ENCODE measurements at regions not wholly inside any gene's neighbourhood (a gene's known extent, or its start where the extent isn't known, plus 50 kb on each side); places are given as distances from the start of the nearest gene placed in this dataset.

DNA sequence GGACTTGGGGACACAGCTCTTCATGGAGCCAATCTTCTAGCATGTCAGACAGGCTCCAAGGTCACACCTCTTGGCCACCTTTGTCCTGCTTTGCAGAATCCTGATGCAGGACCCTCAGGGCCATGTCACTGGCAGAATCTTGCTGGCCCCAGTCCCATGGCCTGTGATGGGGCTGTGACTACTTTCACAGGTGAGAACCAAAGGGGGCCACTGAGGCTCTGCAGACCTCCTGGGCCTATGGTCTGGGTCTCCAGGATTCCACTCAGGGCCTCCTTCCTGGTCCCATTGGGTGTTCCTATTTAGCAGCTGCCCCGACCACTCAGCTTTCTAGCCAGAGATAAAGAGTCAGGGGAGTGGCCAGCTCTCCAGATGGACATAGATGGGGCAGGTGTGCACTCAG is 238.7 kb downstream of the MATN1 start:
- no peak overlapping the region for H3K9ac ChIP-seq (ENCODE audit: control insufficient read depth, insufficient read depth, low read length)
- no peaks in the 10 kb centered on the region for H3K79me2 ChIP-seq (ENCODE audit: control insufficient read depth, insufficient read depth, low read length)
- no peaks in the 10 kb centered on the region for H3K4me1 ChIP-seq (ENCODE audit: control insufficient read depth, insufficient read depth, low read length)
- no peaks in the 10 kb centered on the region; a peak in 2 of 4 replicates for H3K27me3 ChIP-seq (replicated peaks in 1 of 2; ENCODE audit: control insufficient read depth in 2 of 2, insufficient read depth in 2 of 2, low read length in 1 of 2)
- POLR2A ChIA-PET, result no interaction called here
- SMC1A ChIA-PET (ENCODE audit: uncharacterized antibody, unreplicated experiment), result no interaction called here
- no peak overlapping the region for H3K27ac ChIP-seq (ENCODE audit: control insufficient read depth, insufficient read depth)
- no peak overlapping the region for H2AFZ ChIP-seq (ENCODE audit: control insufficient read depth, low read depth, low read length)
- DNase-seq (ENCODE audit: low read depth, low spot score) (no peak), FAIRE-seq (no peak), ATAC-seq (no peak)
- H3K4me2 ChIP-seq (ENCODE audit: control insufficient read depth, insufficient read depth), result no peak overlapping the region
- no peaks in the 10 kb centered on the region for H4K20me1 ChIP-seq (ENCODE audit: control insufficient read depth, insufficient read depth)
- RAD21 ChIA-PET (ENCODE audit: unreplicated experiment), result interaction anchor here (0.9 kb wide), 1 partner anchor 295 kb away, joined by 4 read pairs; no protein-coding TSS in a partner anchor
- no peaks in the 10 kb centered on the region; the same call in 2 of the 3 replicates for H3K9me3 ChIP-seq (replicated peaks; ENCODE audit: control insufficient read depth, insufficient read depth, low read length)
- H3K36me3 ChIP-seq (ENCODE audit: control insufficient read depth in 2 of 2, insufficient read depth in 2 of 2, low read length in 1 of 2), result no peaks in the 10 kb centered on the region
- BruUV-seq (replicated peaks), result no TSS peak
- in situ Hi-C loops (cut with MboI) (no loop called here), intact Hi-C loops (cut with micrococcal nuclease; ENCODE audit: unreplicated experiment) (no loop called here)
- WGBS (ENCODE audit: insufficient coverage, insufficient replicate concordance, low lambda C conversion rate, missing lambda C conversion rate), result 0% methylated on average over 1 of the region's 1 CpG
- H3K4me3 ChIP-seq, result no peak overlapping the region
- CTCF ChIA-PET, result no interaction called here
- TF ChIP-seq RAD51 (IDR thresholded peaks at IDR 0.05) (no peak), ZNF24 (IDR thresholded peaks at IDR 0.05) (no peak), PAX5 (IDR thresholded peaks at IDR 0.05; ENCODE audit: borderline replicate concordance, low read depth, low read length) (no peak), NFYB (IDR thresholded peaks at IDR 0.05; ENCODE audit: insufficient read depth, low read depth, low read length) (no peak), RFX5 (IDR thresholded peaks at IDR 0.05; ENCODE audit: low read depth, low read length) (no peak), NFXL1 (IDR thresholded peaks at IDR 0.05; ENCODE audit: borderline replicate concordance) (no peak), TARDBP (IDR thresholded peaks at IDR 0.05; ENCODE audit: borderline replicate concordance) (no peak), STAT3 (IDR thresholded peaks at IDR 0.05; ENCODE audit: low read depth, low read length) (no peak), RAD21 (IDR thresholded peaks at IDR 0.05; ENCODE audit: insufficient read depth, low read depth, low read length) (no peak), NR2F1 (conservative IDR thresholded peaks at IDR 0.05) (no peak)
- TF ChIP-seq, protein P1, sequence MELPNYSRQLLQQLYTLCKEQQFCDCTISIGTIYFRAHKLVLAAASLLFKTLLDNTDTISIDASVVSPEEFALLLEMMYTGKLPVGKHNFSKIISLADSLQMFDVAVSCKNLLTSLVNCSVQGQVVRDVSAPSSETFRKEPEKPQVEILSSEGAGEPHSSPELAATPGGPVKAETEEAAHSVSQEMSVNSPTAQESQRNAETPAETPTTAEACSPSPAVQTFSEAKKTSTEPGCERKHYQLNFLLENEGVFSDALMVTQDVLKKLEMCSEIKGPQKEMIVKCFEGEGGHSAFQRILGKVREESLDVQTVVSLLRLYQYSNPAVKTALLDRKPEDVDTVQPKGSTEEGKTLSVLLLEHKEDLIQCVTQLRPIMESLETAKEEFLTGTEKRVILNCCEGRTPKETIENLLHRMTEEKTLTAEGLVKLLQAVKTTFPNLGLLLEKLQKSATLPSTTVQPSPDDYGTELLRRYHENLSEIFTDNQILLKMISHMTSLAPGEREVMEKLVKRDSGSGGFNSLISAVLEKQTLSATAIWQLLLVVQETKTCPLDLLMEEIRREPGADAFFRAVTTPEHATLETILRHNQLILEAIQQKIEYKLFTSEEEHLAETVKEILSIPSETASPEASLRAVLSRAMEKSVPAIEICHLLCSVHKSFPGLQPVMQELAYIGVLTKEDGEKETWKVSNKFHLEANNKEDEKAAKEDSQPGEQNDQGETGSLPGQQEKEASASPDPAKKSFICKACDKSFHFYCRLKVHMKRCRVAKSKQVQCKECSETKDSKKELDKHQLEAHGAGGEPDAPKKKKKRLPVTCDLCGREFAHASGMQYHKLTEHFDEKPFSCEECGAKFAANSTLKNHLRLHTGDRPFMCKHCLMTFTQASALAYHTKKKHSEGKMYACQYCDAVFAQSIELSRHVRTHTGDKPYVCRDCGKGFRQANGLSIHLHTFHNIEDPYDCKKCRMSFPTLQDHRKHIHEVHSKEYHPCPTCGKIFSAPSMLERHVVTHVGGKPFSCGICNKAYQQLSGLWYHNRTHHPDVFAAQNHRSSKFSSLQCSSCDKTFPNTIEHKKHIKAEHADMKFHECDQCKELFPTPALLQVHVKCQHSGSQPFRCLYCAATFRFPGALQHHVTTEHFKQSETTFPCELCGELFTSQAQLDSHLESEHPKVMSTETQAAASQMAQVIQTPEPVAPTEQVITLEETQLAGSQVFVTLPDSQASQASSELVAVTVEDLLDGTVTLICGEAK (IDR thresholded peaks at IDR 0.05; ENCODE audit: borderline replicate concordance), result no peak
- TF ChIP-seq, protein P2, sequence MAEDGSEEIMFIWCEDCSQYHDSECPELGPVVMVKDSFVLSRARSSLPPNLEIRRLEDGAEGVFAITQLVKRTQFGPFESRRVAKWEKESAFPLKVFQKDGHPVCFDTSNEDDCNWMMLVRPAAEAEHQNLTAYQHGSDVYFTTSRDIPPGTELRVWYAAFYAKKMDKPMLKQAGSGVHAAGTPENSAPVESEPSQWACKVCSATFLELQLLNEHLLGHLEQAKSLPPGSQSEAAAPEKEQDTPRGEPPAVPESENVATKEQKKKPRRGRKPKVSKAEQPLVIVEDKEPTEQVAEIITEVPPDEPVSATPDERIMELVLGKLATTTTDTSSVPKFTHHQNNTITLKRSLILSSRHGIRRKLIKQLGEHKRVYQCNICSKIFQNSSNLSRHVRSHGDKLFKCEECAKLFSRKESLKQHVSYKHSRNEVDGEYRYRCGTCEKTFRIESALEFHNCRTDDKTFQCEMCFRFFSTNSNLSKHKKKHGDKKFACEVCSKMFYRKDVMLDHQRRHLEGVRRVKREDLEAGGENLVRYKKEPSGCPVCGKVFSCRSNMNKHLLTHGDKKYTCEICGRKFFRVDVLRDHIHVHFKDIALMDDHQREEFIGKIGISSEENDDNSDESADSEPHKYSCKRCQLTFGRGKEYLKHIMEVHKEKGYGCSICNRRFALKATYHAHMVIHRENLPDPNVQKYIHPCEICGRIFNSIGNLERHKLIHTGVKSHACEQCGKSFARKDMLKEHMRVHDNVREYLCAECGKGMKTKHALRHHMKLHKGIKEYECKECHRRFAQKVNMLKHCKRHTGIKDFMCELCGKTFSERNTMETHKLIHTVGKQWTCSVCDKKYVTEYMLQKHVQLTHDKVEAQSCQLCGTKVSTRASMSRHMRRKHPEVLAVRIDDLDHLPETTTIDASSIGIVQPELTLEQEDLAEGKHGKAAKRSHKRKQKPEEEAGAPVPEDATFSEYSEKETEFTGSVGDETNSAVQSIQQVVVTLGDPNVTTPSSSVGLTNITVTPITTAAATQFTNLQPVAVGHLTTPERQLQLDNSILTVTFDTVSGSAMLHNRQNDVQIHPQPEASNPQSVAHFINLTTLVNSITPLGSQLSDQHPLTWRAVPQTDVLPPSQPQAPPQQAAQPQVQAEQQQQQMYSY (CRISPR knock-in tag; IDR thresholded peaks at IDR 0.05), result no peak
- TF ChIP-seq, protein P3, sequence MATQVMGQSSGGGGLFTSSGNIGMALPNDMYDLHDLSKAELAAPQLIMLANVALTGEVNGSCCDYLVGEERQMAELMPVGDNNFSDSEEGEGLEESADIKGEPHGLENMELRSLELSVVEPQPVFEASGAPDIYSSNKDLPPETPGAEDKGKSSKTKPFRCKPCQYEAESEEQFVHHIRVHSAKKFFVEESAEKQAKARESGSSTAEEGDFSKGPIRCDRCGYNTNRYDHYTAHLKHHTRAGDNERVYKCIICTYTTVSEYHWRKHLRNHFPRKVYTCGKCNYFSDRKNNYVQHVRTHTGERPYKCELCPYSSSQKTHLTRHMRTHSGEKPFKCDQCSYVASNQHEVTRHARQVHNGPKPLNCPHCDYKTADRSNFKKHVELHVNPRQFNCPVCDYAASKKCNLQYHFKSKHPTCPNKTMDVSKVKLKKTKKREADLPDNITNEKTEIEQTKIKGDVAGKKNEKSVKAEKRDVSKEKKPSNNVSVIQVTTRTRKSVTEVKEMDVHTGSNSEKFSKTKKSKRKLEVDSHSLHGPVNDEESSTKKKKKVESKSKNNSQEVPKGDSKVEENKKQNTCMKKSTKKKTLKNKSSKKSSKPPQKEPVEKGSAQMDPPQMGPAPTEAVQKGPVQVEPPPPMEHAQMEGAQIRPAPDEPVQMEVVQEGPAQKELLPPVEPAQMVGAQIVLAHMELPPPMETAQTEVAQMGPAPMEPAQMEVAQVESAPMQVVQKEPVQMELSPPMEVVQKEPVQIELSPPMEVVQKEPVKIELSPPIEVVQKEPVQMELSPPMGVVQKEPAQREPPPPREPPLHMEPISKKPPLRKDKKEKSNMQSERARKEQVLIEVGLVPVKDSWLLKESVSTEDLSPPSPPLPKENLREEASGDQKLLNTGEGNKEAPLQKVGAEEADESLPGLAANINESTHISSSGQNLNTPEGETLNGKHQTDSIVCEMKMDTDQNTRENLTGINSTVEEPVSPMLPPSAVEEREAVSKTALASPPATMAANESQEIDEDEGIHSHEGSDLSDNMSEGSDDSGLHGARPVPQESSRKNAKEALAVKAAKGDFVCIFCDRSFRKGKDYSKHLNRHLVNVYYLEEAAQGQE (IDR thresholded peaks at IDR 0.05; ENCODE audit: low read depth, low read length), result no peak
